ENCODE measurements at regions not wholly inside any gene's neighbourhood (a gene's known extent, or its start where the extent isn't known, plus 50 kb on each side); places are given as distances from the start of the nearest gene placed in this dataset.

DNA sequence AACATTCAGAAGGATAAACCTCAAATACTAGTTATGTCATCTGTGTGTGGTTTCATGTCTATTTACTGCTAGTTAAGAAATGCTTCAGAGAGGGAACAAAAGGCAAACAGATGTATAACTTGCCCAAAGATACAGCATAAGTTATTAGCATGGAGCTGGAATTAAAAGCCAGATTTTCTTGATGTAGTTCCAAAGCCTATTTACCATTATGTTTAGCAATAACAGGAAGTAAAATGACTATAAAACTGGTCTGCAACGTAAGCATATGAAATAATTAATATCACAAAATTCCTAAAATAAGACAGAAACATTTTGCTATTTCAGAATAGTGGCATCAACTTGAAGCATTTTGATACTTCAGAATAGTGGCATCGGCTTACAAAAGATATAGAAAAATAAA lies 1232.8 kb downstream of the NCAM2 start:
- TF ChIP-seq, protein P1, sequence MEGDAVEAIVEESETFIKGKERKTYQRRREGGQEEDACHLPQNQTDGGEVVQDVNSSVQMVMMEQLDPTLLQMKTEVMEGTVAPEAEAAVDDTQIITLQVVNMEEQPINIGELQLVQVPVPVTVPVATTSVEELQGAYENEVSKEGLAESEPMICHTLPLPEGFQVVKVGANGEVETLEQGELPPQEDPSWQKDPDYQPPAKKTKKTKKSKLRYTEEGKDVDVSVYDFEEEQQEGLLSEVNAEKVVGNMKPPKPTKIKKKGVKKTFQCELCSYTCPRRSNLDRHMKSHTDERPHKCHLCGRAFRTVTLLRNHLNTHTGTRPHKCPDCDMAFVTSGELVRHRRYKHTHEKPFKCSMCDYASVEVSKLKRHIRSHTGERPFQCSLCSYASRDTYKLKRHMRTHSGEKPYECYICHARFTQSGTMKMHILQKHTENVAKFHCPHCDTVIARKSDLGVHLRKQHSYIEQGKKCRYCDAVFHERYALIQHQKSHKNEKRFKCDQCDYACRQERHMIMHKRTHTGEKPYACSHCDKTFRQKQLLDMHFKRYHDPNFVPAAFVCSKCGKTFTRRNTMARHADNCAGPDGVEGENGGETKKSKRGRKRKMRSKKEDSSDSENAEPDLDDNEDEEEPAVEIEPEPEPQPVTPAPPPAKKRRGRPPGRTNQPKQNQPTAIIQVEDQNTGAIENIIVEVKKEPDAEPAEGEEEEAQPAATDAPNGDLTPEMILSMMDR (IDR thresholded peaks at IDR 0.05; ENCODE audit: low read depth, low read length, missing control alignments), result no peak
- in situ Hi-C loops (cut with HindIII; ENCODE audit: low sequenced_read_pairs), result no loop called here
- no peak overlapping the region for H3K4me3 ChIP-seq (ENCODE audit: low read depth, low read length)
- no peak for DNase-seq (ENCODE audit: low read depth)

DNA sequence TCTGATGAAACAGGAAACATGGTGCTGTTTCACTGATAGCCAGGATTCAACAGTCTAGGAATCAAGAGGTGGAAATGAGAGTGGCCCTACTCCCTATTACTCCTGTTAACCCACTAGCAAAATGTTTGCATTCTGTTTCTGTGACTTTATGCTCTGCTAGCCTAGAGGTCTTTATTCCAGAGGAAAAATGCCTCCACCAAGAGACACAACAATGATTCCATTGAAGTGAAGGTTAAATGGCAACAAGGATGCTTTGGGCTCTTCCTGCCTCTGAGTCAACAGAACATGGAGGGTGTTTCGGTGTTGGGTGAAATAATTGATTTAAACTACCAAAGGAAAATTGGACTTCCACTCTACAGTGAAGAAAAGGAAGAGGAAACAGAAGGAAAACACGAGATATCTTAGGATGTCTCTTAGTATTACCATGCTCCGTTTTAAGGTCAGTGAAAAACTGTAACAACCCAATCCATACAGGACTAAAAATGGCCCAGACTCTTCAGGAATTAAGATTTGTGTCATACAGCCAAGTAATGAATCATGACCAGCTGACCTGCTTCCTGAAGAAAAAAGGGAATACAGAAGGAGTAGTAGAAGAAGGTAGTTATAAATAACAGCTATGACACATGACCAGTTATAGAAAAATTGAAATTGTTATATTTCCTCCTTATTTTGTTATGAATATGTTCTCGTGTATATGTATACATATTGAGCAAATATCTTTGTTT lies 1237.8 kb downstream of the NCAM2 start:
- TF ChIP-seq, protein P1 (IDR thresholded peaks at IDR 0.05; ENCODE audit: low read depth, low read length, missing control alignments), result no peak
- in situ Hi-C loops (cut with HindIII; ENCODE audit: low sequenced_read_pairs), result no loop called here
- no peak for DNase-seq (ENCODE audit: low read depth)
- H3K4me3 ChIP-seq (ENCODE audit: low read depth, low read length), result no peak overlapping the region

DNA sequence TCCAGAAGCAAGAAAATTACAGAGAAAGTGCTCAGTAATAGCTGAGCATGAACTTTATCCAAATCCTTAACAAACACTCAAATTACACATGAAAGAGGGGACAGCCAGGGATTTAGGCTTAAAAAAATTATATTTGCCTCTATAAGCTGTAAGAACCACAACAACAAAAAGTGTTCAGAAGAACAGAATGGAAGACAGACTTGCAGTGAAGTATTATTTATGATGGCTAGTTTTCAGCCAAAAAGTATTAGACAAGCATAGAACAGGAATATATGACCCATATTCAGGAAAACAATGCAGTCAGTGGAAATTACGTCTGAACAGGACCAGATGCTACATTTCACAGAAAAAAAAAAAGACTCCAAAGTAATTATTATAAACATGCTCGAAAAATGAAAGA lies 1246.3 kb downstream of the NCAM2 start:
- in situ Hi-C loops (cut with HindIII; ENCODE audit: low sequenced_read_pairs), result no loop called here
- TF ChIP-seq, protein P1 (IDR thresholded peaks at IDR 0.05; ENCODE audit: low read depth, low read length, missing control alignments), result no peak

DNA sequence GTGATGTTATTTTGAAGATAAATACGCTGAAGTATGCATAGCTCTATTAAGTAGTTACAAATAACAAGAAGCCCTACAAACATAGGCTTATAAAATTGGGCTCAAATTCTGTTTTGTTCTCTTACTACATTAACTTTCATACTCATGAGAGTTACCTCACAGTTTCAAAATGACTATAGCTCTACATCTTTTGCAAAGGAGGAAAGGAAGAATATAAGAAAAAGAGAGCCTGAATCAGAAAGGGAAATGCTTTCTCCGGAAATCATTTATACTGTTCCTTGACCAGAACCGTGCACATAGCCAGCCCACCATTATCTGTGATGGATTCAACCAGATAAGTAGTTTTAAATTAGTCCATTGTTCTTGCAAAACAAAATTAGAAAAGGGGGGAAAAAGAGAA lies 1252.1 kb downstream of the NCAM2 start:
- TF ChIP-seq, protein P1 (IDR thresholded peaks at IDR 0.05; ENCODE audit: low read depth, low read length, missing control alignments), result no peak
- in situ Hi-C loops (cut with HindIII; ENCODE audit: low sequenced_read_pairs), result no loop called here
- no peak for DNase-seq (ENCODE audit: low read depth)
- no peak overlapping the region for H3K4me3 ChIP-seq (ENCODE audit: low read depth, low read length)

More for the DNA sequence above, 1246.3 kb downstream of the NCAM2 start:
- H3K4me3 ChIP-seq (ENCODE audit: low read depth, low read length), result no peak overlapping the region
- no peak for DNase-seq (ENCODE audit: low read depth)

- TF ChIP-seq, protein P1 (IDR thresholded peaks at IDR 0.05; ENCODE audit: low read depth, low read length, missing control alignments), result no peak
- in situ Hi-C loops (cut with HindIII; ENCODE audit: low sequenced_read_pairs), result no loop called here
- H3K4me3 ChIP-seq (ENCODE audit: low read depth, low read length), result no peak overlapping the region
- no peak for DNase-seq (ENCODE audit: low read depth)
Observed at GRCh38 chr21:22253761-22254160, 1255.6 kb downstream of the NCAM2 start.

DNA sequence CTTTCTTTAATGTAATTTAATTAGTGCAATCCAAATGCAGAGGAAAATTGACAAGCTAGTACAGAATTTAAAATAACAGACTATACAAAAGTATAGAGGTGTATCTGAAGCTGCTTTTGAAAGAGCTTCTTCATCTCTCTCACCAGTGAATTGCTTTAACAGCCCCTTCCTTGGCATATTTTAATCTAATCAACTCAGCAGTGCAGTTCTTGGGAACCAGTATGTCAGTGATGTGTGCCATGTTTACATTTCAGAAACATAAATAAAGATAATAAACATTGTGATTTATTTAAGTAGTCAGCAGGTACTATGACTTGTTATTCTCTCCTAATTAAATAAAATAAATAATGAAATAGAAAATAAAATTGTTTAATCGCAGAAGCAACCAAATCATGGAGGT lies 1260.6 kb downstream of the NCAM2 start:
- TF ChIP-seq, protein P1 (IDR thresholded peaks at IDR 0.05; ENCODE audit: low read depth, low read length, missing control alignments), result no peak
- DNase-seq (ENCODE audit: low read depth), result no peak
- H3K4me3 ChIP-seq (ENCODE audit: low read depth, low read length), result no peak overlapping the region
- in situ Hi-C loops (cut with HindIII; ENCODE audit: low sequenced_read_pairs), result no loop called here
